AG09309 (cell line): ENCODE measurements at regions not wholly inside any gene's neighbourhood (a gene's known extent, or its start where the extent isn't known, plus 50 kb on each side); places are given as distances from the start of the nearest gene placed in this dataset.

Experiments used
- DNase-seq: peaks from one replicate; pipeline ENCODE4 v3.0.0-alpha.2; 2010; ENCODE audit warnings: low read depth
- H3K4me3 ChIP-seq: 2 replicates; pipeline ENCODE4 v1.5.1; 2011; ENCODE audit warnings: mild to moderate bottlenecking, low read depth, low read length, moderate library complexity; ENCODE audit not compliant: control insufficient read depth
- TF ChIP-seq, protein P1 (sequence below): IDR thresholded peaks from 2 replicates; pipeline ENCODE4 v1.5.1; 2011; ENCODE audit warnings: mild to moderate bottlenecking, low read depth, low read length, inconsistent platforms; ENCODE audit not compliant: insufficient read depth, control insufficient read depth; ENCODE audit errors: missing control alignments

- H3K4me3 ChIP-seq = no peak overlapping the region
- no peak for DNase-seq
- TF ChIP-seq, protein P1, sequence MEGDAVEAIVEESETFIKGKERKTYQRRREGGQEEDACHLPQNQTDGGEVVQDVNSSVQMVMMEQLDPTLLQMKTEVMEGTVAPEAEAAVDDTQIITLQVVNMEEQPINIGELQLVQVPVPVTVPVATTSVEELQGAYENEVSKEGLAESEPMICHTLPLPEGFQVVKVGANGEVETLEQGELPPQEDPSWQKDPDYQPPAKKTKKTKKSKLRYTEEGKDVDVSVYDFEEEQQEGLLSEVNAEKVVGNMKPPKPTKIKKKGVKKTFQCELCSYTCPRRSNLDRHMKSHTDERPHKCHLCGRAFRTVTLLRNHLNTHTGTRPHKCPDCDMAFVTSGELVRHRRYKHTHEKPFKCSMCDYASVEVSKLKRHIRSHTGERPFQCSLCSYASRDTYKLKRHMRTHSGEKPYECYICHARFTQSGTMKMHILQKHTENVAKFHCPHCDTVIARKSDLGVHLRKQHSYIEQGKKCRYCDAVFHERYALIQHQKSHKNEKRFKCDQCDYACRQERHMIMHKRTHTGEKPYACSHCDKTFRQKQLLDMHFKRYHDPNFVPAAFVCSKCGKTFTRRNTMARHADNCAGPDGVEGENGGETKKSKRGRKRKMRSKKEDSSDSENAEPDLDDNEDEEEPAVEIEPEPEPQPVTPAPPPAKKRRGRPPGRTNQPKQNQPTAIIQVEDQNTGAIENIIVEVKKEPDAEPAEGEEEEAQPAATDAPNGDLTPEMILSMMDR = peak; percentile 6
Measured at GRCh38 chr14:61179796-61180398, 101.2 kb downstream of the TMEM30B start.

- H3K4me3 ChIP-seq = no peak overlapping the region
- TF ChIP-seq, protein P1 = no peak
- no peak for DNase-seq
Measured at GRCh38 chr14:61179061-61179690, 102.0 kb downstream of the TMEM30B start.

- DNase-seq = peak; percentile 92
- TF ChIP-seq, protein P1 = no peak
- no peak overlapping the region for H3K4me3 ChIP-seq
Measured at GRCh38 chr14:61178226-61179060, 102.7 kb downstream of the TMEM30B start.

DNA sequence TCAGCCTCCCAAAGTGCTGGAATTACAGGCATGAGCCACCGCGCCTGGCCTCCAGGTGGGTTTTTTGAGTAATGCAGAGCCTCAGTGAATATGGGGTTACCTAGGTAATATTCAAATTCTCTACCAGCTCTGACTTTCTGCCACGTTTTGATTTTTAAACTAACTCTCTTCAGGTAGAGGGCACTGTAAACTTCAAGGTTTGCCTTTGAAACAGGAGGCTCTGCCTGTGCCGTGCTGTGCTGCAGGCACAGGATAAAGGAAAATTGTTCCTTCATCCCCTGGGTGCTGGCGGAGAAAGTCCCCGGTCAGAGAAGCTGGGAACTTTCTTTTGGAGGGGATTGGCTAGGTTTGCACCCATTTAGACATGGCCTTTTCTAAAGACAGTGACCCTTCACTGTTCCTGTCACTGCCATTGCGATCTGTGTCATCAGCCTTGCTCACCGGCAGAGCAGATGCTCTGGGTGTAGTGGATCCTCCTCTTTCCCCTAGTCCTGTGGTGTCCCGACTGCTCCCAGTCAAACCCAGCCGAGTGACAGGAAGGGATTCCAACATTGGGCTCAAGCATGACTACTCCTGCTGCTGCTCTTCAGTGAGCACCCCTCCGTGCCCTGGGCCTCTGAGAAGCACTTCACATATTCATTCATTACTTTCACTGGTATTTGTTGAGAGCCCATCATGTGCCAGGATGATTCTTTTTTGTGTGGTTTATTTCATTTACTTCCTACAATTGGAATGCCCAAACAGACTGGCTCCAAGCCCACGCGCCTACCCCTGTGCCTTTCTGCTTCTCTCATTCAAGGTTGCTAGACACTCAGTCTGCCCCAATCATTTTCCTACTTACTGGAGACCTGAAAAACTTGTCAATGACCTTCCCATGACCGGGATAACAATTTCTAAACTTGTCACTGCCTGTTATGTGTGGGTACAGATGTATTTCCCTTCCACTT lies 103.6 kb downstream of the TMEM30B start:
- TF ChIP-seq, protein P1 = no peak
- DNase-seq = no peak
- H3K4me3 ChIP-seq = no peak overlapping the region

GRCh38 chr14:61176686-61177085 lies 104.5 kb downstream of the TMEM30B start:
- TF ChIP-seq, protein P1 = no peak
- DNase-seq = no peak
- H3K4me3 ChIP-seq = no peak overlapping the region

- DNase-seq = no peak
- TF ChIP-seq, protein P1 = no peak
- no peak overlapping the region for H3K4me3 ChIP-seq
Measured at GRCh38 chr14:61174987-61175386, 106.2 kb downstream of the TMEM30B start.
